ENCODE measurements at regions not wholly inside any gene's neighbourhood (a gene's known extent, or its start where the extent isn't known, plus 50 kb on each side); places are given as distances from the start of the nearest gene placed in this dataset.

- TF ChIP-seq CTCF (IDR thresholded peaks at IDR 0.05) (no peak), POLR2AphosphoS5 (IDR thresholded peaks at IDR 0.05) (no peak), EP300 (IDR thresholded peaks at IDR 0.05) (no peak)
These were observed 1223.7 kb downstream of the PCDH17 start for GRCh38 chr13:58855283-58855682.
